GM18873 (cell line): ENCODE measurements at regions not wholly inside any gene's neighbourhood (a gene's known extent, or its start where the extent isn't known, plus 50 kb on each side); places are given as distances from the start of the nearest gene placed in this dataset.

ENCODE experiments used
- ATAC-seq: cut with Tn5 transposase; IDR thresholded peaks from one replicate; pipeline ENCODE4 v1.9.1; 2021; ENCODE audit warnings: mild to moderate bottlenecking, moderate library complexity, moderate number of reproducible peaks; ENCODE audit not compliant: unreplicated experiment, low FRiP score

- ATAC-seq = no peak
Observed at GRCh38 chr7:16174253-16174652, 247.1 kb downstream of the CRPPA start.

- ATAC-seq = no peak
Observed at GRCh38 chr7:16172366-16172765, 249.0 kb downstream of the CRPPA start.

- ATAC-seq = no peak
Observed at GRCh38 chr7:16171928-16172327, 249.4 kb downstream of the CRPPA start.

- ATAC-seq = no peak
Observed at GRCh38 chr7:16170671-16171070, 250.7 kb downstream of the CRPPA start.

- ATAC-seq = no peak
Observed at GRCh38 chr7:16169537-16169936, 251.8 kb downstream of the CRPPA start.

- no peak for ATAC-seq
Observed at GRCh38 chr7:16167526-16167925, 253.8 kb downstream of the CRPPA start.

- no peak for ATAC-seq
Observed at GRCh38 chr7:16144361-16144760, 277.0 kb downstream of the CRPPA start.

- no peak for ATAC-seq
Observed at GRCh38 chr7:16137944-16138343, 283.4 kb downstream of the CRPPA start.

GRCh38 chr7:16136896-16137295 is 284.4 kb downstream of the CRPPA start:
- no peak for ATAC-seq

- ATAC-seq = no peak
Observed at GRCh38 chr7:16135658-16136057, 285.7 kb downstream of the CRPPA start.

GRCh38 chr7:16130111-16131110 is 290.9 kb downstream of the CRPPA start:
- ATAC-seq = no peak

- ATAC-seq = no peak
Observed at GRCh38 chr7:16129431-16130110, 291.8 kb downstream of the CRPPA start.

GRCh38 chr7:16123117-16123770 is 298.1 kb downstream of the CRPPA start:
- no peak for ATAC-seq

- ATAC-seq = no peak
Observed at GRCh38 chr7:16121876-16122390, 299.4 kb downstream of the CRPPA start.

- ATAC-seq = no peak
Observed at GRCh38 chr7:16115374-16115773, 306.0 kb downstream of the CRPPA start.

- ATAC-seq = no peak
Observed at GRCh38 chr7:16114633-16115032, 306.7 kb downstream of the CRPPA start.

- no peak for ATAC-seq
Observed at GRCh38 chr7:16114071-16114470, 307.3 kb downstream of the CRPPA start.

- no peak for ATAC-seq
Observed at GRCh38 chr7:16113058-16113457, 308.3 kb downstream of the CRPPA start.

- no peak for ATAC-seq
Observed at GRCh38 chr7:16106869-16107268, 314.5 kb downstream of the CRPPA start.

GRCh38 chr7:16106300-16106699 is 315.0 kb downstream of the CRPPA start:
- ATAC-seq = no peak

GRCh38 chr7:16099302-16099849 is 322.0 kb downstream of the CRPPA start:
- ATAC-seq = no peak
